ENCODE measurements at regions not wholly inside any gene's neighbourhood (a gene's known extent, or its start where the extent isn't known, plus 50 kb on each side); places are given as distances from the start of the nearest gene placed in this dataset.

DNA sequence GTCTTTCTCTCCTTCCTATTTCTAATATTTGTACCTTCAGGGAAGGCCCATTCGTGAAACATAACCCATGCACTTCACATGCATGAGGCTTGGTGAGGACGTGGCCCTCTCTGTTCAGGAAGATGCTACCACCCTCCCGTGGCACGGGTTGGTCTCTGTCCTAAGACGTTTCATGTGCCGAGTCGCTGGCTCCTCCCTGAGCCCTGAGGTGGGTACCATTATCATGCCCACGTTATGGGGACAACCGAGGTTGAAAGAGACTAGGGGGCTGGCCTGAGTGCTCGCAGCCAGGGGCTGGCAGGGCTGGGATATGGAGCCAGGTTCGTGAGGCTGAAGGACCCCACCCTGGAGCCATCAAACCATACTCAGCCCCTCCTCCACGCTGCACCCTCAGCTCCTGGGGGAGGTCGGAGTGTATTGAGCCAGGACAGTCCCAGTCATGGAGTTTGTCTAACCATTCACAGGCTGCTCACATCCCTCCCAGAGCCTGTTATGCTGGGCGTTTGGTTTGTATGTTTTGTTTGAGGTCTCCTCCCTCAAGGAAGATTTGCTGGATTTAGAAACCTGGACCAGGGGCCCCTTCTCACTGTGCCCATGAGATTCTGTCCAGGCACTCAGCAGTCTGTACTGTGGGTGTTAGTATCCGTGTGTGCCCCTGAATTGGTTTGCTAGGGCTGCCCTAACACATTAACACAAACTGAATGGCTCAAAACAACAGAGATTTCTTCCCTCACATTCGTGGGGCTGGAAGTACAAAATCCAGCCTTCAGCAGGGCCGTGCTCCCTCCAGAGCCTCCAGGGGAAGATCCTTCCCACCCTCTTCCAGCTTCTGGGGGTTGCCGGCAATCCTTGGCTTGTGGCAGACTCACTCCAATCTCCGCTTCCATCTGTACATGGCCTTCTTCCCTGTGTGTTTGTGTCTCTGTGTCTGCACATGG lies 88.3 kb downstream of the ANKRD60 start:
- no peak for DNase-seq (ENCODE audit: low read depth in 3 of 3)

DNA sequence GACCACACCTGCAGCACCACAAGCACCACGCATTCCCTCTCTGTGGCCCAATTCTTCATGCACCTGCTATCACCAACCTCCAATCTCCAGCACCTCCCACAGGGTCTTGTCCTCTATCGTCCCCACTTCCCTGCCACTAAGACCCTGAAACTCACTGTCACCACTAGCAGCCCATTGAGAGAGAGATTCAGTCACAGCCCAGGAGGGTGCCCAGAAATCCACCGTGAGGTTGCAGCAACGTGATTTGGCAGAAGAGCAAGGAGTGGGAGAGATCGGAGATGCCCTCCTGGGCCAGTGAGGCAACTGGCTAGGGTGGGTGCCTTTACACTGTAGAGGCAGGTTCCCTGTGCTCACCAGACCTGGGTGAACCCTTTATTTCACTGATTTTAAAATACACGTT lies 90.1 kb downstream of the ANKRD60 start:
- DNase-seq (ENCODE audit: low read depth in 3 of 3) = no peak

DNA sequence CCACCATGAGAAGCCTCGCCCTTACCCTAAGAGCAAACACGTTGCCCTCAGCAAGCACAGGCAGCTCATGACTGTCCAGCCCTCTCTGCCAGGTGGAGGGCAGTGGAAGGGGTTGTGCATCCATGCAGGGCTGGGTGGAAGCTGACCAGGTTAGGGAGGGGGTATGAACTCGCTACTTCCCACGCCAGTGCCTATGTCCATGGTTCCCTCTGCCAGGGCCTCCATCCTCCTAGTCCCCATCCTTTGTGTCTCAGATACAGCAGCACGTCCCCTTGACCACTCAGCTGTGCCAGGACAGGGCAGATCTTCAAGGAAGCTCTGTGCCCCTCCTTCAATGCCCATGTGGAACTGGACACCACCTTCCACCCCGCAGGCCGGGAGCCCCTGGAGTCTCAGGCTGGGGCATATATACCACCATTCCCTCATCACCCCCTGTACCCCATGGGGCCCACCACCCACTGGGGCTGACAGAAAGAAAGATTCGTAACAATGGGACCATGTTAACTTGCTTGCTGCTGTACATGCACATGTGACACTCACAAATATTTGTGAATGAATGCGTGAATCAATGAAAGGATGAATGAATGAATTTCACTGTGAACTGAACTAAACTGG lies 90.7 kb downstream of the ANKRD60 start:
- DNase-seq (ENCODE audit: low read depth in 3 of 3) = no peak

DNA sequence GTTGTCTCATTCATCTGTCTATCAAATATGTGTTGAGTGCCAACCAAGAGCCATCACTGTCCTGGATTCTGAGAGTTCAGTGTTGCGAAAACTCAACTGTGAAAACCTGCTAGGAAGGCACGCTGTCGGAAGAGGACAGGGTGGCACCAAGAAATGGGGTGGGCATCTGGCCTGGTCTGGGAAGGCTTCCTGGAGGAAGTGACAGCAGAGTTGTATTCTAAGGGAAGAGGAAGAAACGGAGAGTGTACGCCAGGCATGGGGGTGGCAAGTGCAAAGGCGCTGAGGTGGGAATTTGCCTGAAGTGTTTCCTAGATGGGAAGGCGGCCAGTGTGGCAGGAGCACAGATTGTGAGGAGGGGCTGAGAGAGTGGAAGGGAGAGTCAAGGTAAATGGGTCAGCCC lies 91.2 kb downstream of the ANKRD60 start:
- DNase-seq (ENCODE audit: low read depth in 3 of 3) = no peak

DNA sequence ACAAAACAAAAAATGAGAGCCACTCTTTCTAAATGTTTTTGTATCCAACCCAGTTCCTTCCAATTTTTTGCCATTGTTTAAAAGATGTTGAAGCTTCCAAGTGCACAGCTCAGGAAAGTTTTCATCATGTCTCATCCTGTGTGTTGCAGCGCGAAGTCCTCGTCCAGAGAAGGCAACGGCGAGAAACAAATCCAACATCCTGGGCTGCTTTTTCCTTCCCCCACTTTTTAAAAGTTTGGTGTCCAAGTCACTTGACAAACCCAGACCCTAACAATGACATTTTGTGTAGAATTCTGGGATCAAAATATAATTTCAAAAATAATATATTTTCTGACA lies 92.3 kb downstream of the ANKRD60 start:
- DNase-seq (ENCODE audit: low read depth in 3 of 3) = no peak

DNA sequence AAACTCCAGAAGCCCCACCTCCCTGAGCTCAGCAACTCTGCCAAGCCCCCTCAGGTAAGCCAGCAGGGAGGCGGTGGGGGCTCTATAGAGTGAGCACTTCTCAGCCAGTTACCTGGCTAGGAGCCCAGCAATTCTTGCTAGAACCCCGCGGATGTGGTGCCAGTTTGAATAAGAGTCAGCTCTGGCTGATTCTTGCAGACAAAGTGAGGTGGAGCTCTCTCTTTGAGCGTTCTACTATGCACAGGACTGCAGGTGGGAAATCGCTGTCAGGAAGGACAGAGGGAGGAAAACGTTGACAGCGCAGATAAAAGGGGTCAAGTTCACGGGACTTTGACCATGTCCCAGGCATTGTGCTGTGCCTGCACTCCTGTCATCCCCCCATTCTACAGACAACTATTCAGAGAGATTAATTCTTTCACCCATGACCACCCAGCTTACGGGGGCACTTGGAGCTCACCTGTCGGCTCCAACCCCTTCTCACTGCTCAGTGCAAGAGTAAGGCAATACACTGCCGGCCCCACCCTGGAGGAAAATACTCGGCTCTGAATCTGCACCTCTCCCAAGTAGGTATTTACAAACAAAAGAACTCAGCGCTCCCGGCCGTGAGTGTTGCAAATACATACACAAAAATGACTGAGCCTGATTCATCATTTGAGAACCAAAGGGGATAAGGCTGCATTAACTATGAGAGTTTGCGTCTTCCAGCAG lies 92.9 kb downstream of the ANKRD60 start:
- DNase-seq (ENCODE audit: low read depth in 3 of 3) = no peak

DNA sequence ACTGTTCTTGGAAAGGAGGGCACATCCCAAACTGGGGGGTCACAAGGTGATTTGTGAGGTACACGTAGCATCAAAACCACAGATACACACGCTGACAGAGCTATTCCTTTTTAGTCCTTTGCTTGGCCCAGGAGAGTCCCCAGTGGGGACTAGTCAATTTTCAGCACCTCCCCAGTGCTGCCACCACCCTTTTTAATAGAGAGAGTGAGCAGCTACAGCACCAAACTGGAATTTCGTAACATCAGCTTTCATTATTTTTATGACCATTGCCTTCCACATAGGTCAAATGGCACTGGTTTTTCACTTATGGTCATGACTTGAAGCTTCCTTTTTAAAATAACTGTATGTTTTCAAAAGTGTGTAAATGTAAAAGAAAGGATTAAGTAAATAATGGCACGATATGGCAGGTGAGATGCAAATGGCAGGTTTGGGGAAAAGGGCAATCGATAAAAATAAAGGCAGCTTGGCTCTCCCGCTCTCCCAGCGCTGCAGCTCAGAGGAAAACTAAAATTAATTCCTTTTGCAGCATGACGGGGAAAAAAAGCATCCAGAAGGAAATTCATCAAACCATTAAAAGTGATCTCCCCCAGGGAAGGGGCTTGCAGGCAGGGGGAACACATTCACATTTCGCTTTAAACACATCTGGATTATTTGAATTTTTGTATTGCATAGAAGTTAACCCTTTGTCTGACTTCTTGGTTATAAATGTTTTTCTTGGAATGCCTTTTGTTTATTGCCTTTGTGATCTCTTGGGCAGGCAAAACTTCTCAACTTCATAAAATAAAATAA lies 95.2 kb downstream of the ANKRD60 start:
- no peak for DNase-seq (ENCODE audit: low read depth in 3 of 3)

DNA sequence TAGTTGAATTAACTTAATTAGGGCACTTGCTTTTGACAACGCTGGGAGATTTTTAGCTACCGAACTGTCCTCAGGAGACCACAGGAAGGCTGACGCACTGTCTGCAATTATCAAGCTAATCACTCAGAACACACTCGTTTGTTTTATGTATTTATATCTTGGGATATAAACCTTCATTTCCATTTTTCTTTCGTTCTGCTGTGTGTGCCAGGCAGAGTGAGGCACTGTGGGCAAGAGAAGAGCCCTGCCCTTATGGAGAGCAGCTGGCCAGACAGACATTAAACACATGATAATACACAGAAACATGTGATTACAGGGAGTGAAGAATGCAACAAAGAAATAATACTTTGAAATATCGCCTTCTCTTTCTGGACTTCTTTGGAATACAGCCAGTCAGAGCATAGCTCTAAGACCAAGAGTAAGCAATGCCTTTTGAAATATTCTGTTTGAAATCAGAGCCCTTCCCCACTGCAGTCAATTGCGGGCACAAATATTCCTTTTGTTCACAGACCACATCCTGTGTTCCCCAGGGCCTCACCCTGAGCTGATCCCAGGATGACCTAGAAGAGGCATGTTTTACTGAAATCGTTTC lies 96.8 kb downstream of the ANKRD60 start:
- DNase-seq (ENCODE audit: low read depth in 3 of 3) = no peak

DNA sequence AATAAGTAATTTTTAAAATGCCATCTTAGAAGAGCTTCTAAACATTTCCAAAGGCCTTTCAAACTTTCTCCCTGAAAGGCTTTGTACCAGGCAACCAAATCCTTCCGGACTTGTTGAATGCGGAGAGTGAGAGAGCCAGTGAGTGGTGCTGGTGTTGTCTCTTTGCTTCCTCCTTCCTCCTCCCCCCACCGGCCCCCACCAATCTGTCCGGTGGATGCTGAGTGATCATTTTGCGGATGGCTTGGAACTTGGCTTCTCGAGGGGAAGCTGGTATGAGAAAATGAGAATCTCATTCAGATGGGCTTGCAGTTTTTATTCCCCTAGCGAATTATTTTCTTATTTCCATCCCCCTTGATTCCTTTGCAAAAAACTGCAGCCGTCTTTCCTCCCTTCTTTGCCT lies 97.3 kb downstream of the ANKRD60 start:
- no peak for DNase-seq (ENCODE audit: low read depth in 3 of 3)

DNA sequence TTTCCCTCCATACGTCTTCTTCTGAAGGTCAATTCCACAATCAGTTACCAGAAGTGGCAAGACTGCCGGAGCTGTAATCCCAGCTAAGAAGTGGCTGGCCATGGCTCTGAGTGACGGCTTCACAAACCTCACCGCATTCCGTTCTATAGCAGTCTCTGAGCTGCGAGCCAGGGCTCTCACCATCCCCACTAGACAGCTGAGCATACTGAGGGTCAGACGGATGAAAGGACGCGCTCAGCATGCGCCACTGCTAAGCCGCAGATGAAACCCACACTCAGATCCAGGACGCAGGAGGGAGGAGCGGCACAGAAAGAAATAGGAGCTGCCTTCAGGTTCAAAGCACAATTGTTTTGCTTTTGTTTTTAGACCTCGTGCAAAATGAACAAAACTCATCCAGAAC lies 97.9 kb downstream of the ANKRD60 start:
- no peak for DNase-seq (ENCODE audit: low read depth in 3 of 3)

DNA sequence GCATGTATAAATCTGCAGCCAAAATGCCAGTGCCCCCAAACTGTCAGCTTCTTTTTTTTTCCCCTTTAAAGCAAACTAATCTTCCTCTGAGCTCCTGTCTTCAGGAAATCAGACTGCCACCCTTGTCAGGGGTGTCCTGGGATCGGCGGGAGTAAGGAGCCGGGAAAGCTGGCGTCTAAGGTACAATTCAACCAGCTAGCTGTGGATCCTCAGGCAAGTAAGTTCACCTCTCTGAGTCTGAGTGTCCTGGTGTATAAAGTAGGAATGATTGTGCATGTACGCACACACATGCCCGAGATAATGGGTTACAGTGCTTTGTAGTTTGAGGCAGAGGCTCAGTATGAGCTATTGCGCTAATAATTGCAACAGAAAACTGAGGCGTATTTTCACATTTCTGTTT lies 98.3 kb downstream of the ANKRD60 start:
- no peak for DNase-seq (ENCODE audit: low read depth in 3 of 3)

DNA sequence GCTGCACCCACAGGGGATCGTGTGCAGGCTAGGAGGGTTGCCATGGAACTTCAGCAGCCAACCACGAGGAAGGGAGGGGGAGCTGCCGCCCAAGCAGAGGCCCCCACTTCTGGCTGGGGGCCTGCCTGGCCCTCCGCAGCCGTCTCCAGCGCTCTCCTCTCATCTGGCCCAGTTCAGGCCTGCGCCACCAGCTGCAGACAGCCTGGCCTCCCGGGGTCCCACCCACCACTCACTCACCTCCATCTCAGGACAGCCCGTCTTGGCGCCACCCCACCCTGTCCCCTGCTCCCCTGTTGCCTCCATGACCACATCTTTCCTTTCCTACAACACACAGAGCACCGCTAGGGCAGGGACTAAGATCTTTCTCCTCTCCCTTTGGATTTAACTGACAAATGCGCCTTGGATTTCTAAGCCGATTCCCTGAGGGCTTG lies 98.7 kb downstream of the ANKRD60 start:
- no peak for DNase-seq (ENCODE audit: low read depth in 3 of 3)

DNA sequence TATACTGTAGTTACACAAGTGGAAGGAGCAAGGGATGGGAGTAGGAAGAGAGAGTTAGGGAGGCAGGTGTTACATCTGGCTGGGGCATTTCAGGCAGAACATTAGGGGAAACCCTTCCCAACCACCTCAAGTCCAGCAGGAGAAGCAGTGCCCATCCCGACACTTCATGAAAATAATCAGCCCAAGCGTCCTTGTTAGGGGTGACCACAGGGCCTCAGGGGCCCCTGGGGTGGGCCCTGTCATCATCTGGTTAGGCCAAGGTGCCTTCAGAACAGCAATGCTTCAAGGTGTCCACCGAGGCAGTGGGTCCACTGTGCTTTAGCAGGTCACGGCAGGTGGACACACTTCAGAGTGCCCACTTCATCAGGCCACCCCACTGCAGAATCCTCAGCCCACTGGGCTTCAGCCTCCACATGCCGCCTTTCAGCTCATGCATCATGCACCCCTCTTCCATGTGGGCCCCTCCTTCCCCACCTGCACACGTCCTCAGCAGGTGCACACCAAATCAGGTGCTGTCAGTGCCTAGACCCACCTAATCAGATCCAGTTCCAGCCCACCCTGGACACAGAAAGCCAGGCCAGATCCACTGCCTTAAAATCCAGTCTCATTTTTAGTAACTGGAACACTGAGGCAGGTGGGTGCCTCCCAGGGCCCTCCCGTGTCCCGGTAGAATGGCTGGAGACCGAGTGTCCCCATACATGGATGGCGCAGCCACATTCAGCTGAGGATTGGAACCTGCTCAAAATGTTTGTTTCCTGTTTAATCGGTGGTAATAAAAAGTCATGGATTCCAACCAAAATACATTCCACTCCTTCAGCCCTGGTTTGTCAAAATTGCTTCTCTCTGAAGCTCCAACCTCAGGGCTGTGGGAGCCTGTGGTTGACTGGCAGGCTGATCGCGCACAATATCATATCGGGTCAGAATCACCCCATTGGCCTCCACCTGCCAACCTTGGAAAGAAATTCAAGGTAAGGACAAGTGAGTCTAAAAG lies 99.5 kb downstream of the ANKRD60 start:
- DNase-seq (ENCODE audit: low read depth in 3 of 3) = no peak

DNA sequence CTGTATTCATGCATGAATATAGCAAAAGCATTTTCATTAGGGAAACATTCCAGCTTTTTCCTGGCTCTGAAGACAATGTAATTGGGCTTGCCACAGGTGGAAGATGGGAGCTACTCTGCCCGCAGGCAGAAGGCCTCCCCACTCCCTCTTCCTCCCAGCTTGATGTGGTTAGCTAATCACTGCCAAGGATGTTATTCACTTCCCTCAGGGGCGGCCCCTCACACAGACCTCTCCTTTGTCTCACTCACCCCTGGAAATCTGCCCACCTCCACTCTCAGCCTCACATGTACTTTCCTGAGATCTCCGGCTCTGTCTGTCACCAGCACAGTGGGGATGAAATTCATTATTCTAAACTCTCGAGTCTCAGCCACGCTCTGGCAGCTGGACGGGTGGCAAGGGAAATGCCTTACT lies 100.7 kb downstream of the ANKRD60 start:
- peak in 1 of 3 experiments; percentile 21 for DNase-seq (ENCODE audit: low read depth in 3 of 3)

DNA sequence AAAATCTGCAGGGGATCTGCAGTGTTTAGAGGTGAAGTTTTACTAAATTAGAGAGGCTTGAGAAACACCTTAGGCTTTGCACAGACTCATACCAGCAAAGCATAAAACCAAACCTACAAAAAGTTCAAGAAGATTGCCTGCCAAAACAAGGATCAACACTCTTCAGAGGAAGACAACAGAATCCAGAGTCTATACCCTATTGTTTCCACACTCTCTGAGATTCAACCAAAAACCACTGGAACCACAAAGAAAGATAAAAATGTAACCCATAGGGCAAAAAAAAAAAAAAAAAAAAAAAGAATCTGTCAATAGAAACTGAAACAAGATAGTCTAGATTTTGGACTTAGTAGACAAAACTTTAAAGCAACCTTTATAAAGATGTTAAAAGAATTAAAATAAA lies 102.7 kb downstream of the ANKRD60 start:
- DNase-seq (ENCODE audit: low read depth in 3 of 3) = no peak

DNA sequence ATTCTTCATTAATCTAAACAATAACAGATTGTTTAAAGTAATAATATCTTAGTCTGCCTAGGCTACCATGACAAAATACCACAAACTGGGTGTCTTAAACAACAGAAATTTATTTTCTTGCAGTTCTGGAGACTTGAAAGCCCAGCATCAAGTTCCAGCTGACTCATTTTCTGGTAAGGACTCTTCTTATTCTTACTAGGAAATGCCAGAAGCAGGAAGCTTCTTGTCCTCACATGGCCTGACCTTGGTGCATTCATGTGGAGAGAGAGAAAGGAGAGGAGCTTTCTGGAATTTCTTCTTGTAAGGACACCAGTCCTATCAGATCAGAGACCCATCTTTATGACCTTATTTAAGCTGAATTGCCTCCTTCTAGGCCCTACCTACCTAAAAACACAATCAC lies 110.5 kb downstream of the ANKRD60 start:
- DNase-seq (ENCODE audit: low read depth in 3 of 3) = no peak

DNA sequence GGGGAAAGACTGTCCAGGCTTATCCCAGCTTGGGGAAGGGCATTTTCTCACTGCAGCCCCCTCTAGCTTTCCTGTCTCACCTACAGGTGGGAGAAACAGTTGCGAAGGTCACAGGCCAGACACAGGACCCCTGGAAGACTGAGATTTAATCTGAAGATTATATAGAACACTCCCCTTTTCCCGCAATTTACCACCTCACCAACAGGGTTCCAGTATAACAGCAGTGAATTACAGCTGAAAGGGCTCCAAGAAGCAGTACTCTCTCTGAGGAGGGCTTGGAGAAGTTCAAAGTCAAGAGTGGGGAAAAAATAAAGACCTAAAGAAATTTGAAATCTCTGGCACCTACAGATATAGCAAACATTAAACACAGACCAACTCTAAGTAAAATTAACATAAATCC lies 111.9 kb downstream of the ANKRD60 start:
- no peak for DNase-seq (ENCODE audit: low read depth in 3 of 3)

DNA sequence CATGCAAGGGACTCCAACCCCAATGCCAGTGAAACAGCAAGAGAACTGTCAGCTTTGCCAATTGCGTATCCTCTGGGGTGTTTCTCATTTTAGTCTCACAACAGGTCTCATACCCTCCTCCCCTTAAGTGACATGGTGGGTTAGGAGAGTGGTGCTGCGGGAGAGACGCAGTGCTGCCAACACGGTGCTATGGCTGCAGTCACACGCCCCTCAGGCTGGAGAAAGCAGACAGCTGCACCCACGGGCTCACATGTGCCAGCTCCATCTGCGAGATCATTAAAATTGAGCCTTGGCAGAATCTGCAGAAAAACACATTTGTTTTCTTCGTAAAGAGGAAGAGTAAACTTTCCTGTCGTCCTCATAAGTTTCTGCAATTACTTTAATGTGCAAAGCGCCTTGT lies 114.7 kb downstream of the ANKRD60 start:
- DNase-seq (ENCODE audit: low read depth in 3 of 3) = no peak

DNA sequence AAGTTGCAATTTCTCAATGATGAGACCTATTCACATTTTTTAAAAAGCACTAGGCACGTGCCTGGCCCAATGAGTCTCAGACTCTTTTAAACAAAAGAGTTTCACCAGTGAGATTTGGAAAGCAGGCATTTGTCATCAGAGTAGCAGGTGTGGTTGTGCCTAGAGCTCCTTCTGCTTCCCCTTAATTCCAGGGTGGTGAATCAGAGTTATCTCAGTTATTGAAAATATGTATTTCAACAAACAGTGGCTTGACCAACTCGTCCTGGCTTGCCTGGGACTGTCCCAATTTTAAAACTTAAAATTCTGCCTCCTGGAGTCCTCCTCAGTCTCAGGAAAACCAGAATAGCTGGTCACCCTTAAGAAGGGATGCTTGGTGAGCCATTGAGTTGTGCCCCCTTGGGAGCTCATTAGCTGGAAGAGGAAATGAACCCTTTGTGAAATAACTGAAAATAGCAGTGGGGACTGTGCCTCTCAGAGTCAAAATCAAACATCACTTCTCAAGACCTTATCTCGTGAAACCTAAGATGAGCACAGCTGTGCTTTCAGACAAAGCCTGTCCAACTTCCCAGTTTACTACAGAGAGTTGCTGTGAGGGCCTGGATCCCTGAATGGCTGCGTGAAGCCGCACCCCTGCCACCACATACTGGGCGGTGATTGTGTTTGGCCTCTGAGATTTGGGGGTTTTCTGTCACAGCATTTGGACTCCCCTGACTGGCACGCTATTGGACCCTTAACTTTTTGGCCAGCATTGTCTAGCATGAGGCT lies 116.3 kb downstream of the ANKRD60 start:
- DNase-seq (ENCODE audit: low read depth in 3 of 3) = no peak

Measured in stimulated activated CD4-positive, alpha-beta T cell treated with anti-CD3 and anti-CD28 coated beads, TNF-alpha, amount 100 ng/mL, for 24 hours (primary cell).